ENCODE measurements at regions not wholly inside any gene's neighbourhood (a gene's known extent, or its start where the extent isn't known, plus 50 kb on each side); places are given as distances from the start of the nearest gene placed in this dataset.

- H3K4me3 ChIP-seq (ENCODE audit: low read depth, low read length), result no peak overlapping the region
- TF ChIP-seq, protein P1, sequence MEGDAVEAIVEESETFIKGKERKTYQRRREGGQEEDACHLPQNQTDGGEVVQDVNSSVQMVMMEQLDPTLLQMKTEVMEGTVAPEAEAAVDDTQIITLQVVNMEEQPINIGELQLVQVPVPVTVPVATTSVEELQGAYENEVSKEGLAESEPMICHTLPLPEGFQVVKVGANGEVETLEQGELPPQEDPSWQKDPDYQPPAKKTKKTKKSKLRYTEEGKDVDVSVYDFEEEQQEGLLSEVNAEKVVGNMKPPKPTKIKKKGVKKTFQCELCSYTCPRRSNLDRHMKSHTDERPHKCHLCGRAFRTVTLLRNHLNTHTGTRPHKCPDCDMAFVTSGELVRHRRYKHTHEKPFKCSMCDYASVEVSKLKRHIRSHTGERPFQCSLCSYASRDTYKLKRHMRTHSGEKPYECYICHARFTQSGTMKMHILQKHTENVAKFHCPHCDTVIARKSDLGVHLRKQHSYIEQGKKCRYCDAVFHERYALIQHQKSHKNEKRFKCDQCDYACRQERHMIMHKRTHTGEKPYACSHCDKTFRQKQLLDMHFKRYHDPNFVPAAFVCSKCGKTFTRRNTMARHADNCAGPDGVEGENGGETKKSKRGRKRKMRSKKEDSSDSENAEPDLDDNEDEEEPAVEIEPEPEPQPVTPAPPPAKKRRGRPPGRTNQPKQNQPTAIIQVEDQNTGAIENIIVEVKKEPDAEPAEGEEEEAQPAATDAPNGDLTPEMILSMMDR (IDR thresholded peaks at IDR 0.05; ENCODE audit: low read depth, low read length), result no peak
Observed at GRCh38 chr11:134654161-134654915, 242.3 kb upstream of the B3GAT1 start.

DNA sequence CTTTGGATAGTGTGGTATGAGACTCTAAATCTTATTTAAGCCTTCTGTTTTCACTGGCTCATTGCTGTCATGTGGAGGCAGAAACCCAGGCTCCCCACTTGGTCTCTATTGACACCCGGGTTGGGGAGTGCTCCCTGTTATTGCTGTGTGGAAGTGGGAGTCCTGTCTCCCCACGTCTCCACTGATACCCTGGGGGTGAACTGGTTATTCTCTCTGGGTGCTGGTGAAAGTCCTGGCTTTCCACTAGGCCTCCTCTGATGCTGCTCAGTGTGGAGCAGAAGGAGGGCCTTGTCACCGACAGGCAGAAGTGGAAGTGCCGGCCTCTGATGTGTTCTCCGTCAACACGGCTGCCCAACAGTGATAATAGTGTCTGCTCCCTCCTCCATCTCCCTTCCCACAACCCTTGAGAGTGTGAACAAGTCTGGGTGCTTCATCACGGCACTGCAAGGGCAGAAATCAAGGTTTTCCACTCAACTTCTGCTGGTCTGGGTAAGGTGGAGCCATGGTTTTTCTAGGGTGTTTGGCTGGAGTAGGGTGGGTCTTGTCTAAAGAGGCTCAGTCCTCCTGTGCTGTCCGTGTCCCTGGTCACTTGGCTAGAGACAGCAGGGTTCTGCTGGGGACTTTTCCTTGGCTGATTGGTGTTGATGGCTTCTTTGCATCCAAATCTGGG lies 240.7 kb upstream of the B3GAT1 start:
- TF ChIP-seq, protein P1 (IDR thresholded peaks at IDR 0.05; ENCODE audit: low read depth, low read length), result no peak

DNA sequence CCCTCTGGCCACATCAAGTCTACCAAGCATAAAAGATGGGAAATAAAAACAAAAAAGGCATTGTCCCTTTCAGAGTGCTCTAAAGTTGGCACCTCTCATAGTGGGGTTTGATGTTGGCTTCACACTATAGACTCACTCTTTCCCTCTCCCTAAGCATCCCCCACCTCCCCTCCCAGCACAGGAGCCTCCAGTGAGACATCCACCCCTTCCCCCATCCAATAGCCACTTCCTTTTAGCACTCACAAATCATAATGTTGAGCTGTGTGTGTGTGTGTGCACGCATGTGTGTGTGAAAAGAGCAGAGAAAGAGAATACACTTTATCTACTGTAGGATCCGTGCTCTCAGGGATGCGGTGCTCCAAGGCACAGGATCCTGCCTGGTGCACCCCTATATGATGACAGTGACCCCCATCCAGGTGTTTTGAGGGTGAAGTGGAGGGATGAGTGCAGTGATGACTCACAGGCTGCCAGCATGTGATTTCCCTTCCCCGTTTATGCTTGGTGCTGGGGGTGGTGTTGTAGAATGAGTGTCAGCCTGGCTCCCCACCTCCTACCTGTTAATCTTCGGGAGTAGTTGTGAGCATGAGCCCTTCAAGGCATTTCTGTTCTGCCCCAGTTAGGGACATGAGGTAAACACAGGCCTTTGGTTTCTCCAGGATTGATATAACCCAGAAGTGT lies 235.2 kb upstream of the B3GAT1 start:
- TF ChIP-seq, protein P1 (IDR thresholded peaks at IDR 0.05; ENCODE audit: low read depth, low read length), result no peak
- H3K4me3 ChIP-seq (ENCODE audit: low read depth, low read length), result no peak overlapping the region

More for the DNA sequence above, 240.7 kb upstream of the B3GAT1 start:
- no peak overlapping the region for H3K4me3 ChIP-seq (ENCODE audit: low read depth, low read length)

GRCh38 chr11:134646561-134646960 lies 234.5 kb upstream of the B3GAT1 start:
- TF ChIP-seq, protein P1 (IDR thresholded peaks at IDR 0.05; ENCODE audit: low read depth, low read length), result no peak
- H3K4me3 ChIP-seq (ENCODE audit: low read depth, low read length), result no peak overlapping the region

GRCh38 chr11:134645576-134645975 lies 233.5 kb upstream of the B3GAT1 start:
- TF ChIP-seq, protein P1 (IDR thresholded peaks at IDR 0.05; ENCODE audit: low read depth, low read length), result no peak

GRCh38 chr11:134644476-134645456 lies 232.7 kb upstream of the B3GAT1 start:
- H3K4me3 ChIP-seq (ENCODE audit: low read depth, low read length), result no peak overlapping the region
- TF ChIP-seq, protein P1 (IDR thresholded peaks at IDR 0.05; ENCODE audit: low read depth, low read length), result no peak

More at GRCh38 chr11:134645576-134645975, 233.5 kb upstream of the B3GAT1 start:
- no peak overlapping the region for H3K4me3 ChIP-seq (ENCODE audit: low read depth, low read length)
